HepG2 (cell line): ENCODE measurements at regions not wholly inside any gene's neighbourhood (a gene's known extent, or its start where the extent isn't known, plus 50 kb on each side); places are given as distances from the start of the nearest gene placed in this dataset.
A peak's percentile ranks its signal among the peaks of the same experiment; 100 is the strongest.

ENCODE experiments used
- ATF2 ChIP-seq: sonication (generic); formaldehyde crosslinking; IDR thresholded peaks from 2 replicates; pipeline ENCODE4 v1.4.0; 2020; ENCODE audit warnings: missing genetic modification reagents
- EHMT2 ChIP-seq: fragments of 200-600 bp; sonication (generic); IDR thresholded peaks from 2 replicates; pipeline ENCODE4 v1.7.0; 2017; ENCODE audit warnings: antibody characterized with exemption, low read depth, low read length, borderline replicate concordance
- GFI1 ChIP-seq: sonication (generic); formaldehyde crosslinking; IDR thresholded peaks from 2 replicates; pipeline ENCODE4 v1.5.0; 2020; ENCODE audit warnings: missing genetic modification reagents, mild to moderate bottlenecking, borderline replicate concordance
- GLI4 ChIP-seq: sonication (generic); formaldehyde crosslinking; IDR thresholded peaks from 2 replicates; pipeline ENCODE4 v1.5.1; 2020; ENCODE audit warnings: missing genetic modification reagents, mild to moderate bottlenecking, moderate library complexity, borderline replicate concordance
- GLMP ChIP-seq: sonication (generic); formaldehyde crosslinking; IDR thresholded peaks from 2 replicates; pipeline ENCODE4 v1.9.0; 2021; ENCODE audit warnings: missing genetic modification reagents, mild to moderate bottlenecking, borderline replicate concordance
- HOXA5 ChIP-seq: sonication (generic); formaldehyde crosslinking; IDR thresholded peaks from 2 replicates; pipeline ENCODE4 v1.4.0; 2020; ENCODE audit warnings: missing genetic modification reagents
- MTA3 ChIP-seq: sonication (generic); formaldehyde crosslinking; IDR thresholded peaks from 2 replicates; pipeline ENCODE4 v1.4.0; 2020; ENCODE audit warnings: missing genetic modification reagents
- NFE2L2 ChIP-seq: fragments of 150-350 bp; IDR thresholded peaks from 2 replicates; pipeline ENCODE4 v1.6.1; 2014; ENCODE audit warnings: low read length
- PAWR ChIP-seq: sonication (generic); formaldehyde crosslinking; IDR thresholded peaks from 2 replicates; pipeline ENCODE4 v1.4.0; 2020; ENCODE audit warnings: missing genetic modification reagents, mild to moderate bottlenecking, borderline replicate concordance
- PRDM4 ChIP-seq: sonication (generic); formaldehyde crosslinking; IDR thresholded peaks from 2 replicates; pipeline ENCODE4 v1.9.0; 2021; ENCODE audit warnings: missing genetic modification reagents, borderline replicate concordance
- SIN3B ChIP-seq: fragments of 150-350 bp; IDR thresholded peaks from 2 replicates; pipeline ENCODE4 v1.6.1; 2014; ENCODE audit warnings: low read length
- SMC3 ChIP-seq: IDR thresholded peaks from 2 replicates; pipeline ENCODE4 v1.6.1; 2011; ENCODE audit warnings: low read length, improper control_type of control experiment
- TOPORS ChIP-seq: sonication (generic); formaldehyde crosslinking; IDR thresholded peaks from 2 replicates; pipeline ENCODE4 v1.8.0; 2023; ENCODE audit warnings: mild to moderate bottlenecking, missing genetic modification reagents
- ZBTB2 ChIP-seq: sonication (generic); formaldehyde crosslinking; IDR thresholded peaks from 2 replicates; pipeline ENCODE4 v1.8.0; 2022; ENCODE audit warnings: low read depth, missing genetic modification reagents
- ZNF101 ChIP-seq: sonication (generic); formaldehyde crosslinking; IDR thresholded peaks from 2 replicates; pipeline ENCODE4 v1.4.0; 2020; ENCODE audit warnings: mild to moderate bottlenecking, low read depth, missing genetic modification reagents, borderline replicate concordance
- ZNF34 ChIP-seq: sonication (generic); formaldehyde crosslinking; IDR thresholded peaks from 2 replicates; pipeline ENCODE4 v1.4.0; 2020; ENCODE audit warnings: mild to moderate bottlenecking, missing genetic modification reagents, borderline replicate concordance
- ZNF383 ChIP-seq: sonication (generic); formaldehyde crosslinking; IDR thresholded peaks from 2 replicates; pipeline ENCODE4 v1.4.0; 2020; ENCODE audit warnings: missing genetic modification reagents, mild to moderate bottlenecking, borderline replicate concordance
- ZNF710 ChIP-seq: sonication (generic); formaldehyde crosslinking; IDR thresholded peaks from 2 replicates; pipeline ENCODE4 v1.5.0; 2020; ENCODE audit warnings: mild to moderate bottlenecking, missing genetic modification reagents, borderline replicate concordance
- ZNF747 ChIP-seq: sonication (generic); formaldehyde crosslinking; IDR thresholded peaks from 2 replicates; pipeline ENCODE4 v1.8.1; 2023; ENCODE audit warnings: missing genetic modification reagents, mild to moderate bottlenecking, borderline replicate concordance

GRCh38 chr14:29016050-29016900 lies 249.7 kb downstream of the FOXG1 start (continued):
- TF ChIP-seq ZNF710 (CRISPR knock-in tag) (no peak), ZNF747 (CRISPR knock-in tag) (0 out of 2 replicates have a peak, but pooled peaks have one; percentile 24), PRDM4 (CRISPR knock-in tag) (no peak), TOPORS (CRISPR knock-in tag) (no peak), NFE2L2 (peak; percentile 2; the same call in 1 of the 2 replicates), PAWR (CRISPR knock-in tag) (no peak), ZBTB2 (CRISPR knock-in tag) (no peak), GLI4 (CRISPR knock-in tag) (no peak), GLMP (CRISPR knock-in tag) (no peak), EHMT2 (no peak), ZNF383 (no peak), GFI1 (no peak), SIN3B (peak; percentile 64; the same call in 1 of the 2 replicates), HOXA5 (CRISPR knock-in tag) (0 out of 2 replicates have a peak, but pooled peaks have one; percentile 57), MTA3 (CRISPR knock-in tag) (no peak), ZNF101 (CRISPR knock-in tag) (no peak), ATF2 (CRISPR knock-in tag) (peak; percentile 35; the same call in 1 of the 2 replicates), ZNF34 (0 out of 2 replicates have a peak, but pooled peaks have one; percentile 68), SMC3 (peak; percentile 99)
